Endodermal cell (in vitro differentiated cells): ENCODE measurements at regions not wholly inside any gene's neighbourhood (a gene's known extent, or its start where the extent isn't known, plus 50 kb on each side); places are given as distances from the start of the nearest gene placed in this dataset.

Source experiments
- DNase-seq: peaks from one replicate; pipeline ENCODE4 v3.0.0-alpha.2; 2017
- H3K27ac ChIP-seq: 2 replicates; pipeline ENCODE4 v1.5.1; 2013; ENCODE audit warnings: mild to moderate bottlenecking, low read depth, low read length, moderate library complexity
- H3K27me3 ChIP-seq: 2 replicates; pipeline ENCODE4 v1.6.1; 2013; ENCODE audit warnings: mild to moderate bottlenecking, low read length, moderate library complexity; ENCODE audit not compliant: insufficient read depth, control insufficient read depth, poor library complexity, severe bottlenecking
- H3K36me3 ChIP-seq: 2 replicates; pipeline ENCODE4 v1.7.0; 2013; ENCODE audit warnings: mild to moderate bottlenecking, low read length, moderate library complexity; ENCODE audit not compliant: control insufficient read depth, insufficient read depth
- H3K4me1 ChIP-seq: one replicate; pipeline ENCODE4 v1.7.0; 2013; ENCODE audit warnings: low read length; ENCODE audit not compliant: control insufficient read depth, insufficient read depth
- H3K4me3 ChIP-seq: 2 replicates; pipeline ENCODE4 v1.5.1; 2013; ENCODE audit warnings: mild to moderate bottlenecking, low read length, moderate library complexity
- H3K9ac ChIP-seq: 2 replicates; pipeline ENCODE4 v1.6.1; 2013; ENCODE audit warnings: mild to moderate bottlenecking, low read length, moderate library complexity; ENCODE audit not compliant: poor library complexity, severe bottlenecking; ENCODE audit errors: extremely low read depth
- H3K9me3 ChIP-seq: 2 replicates; pipeline ENCODE4 v1.6.1; 2013; ENCODE audit warnings: mild to moderate bottlenecking, low read length, moderate library complexity; ENCODE audit not compliant: control insufficient read depth
- H3K27ac Mint-ChIP-seq: 2 replicates; pipeline ENCODE4 v1.8.0; 2020; ENCODE audit warnings: mixed read lengths
- H3K27me3 Mint-ChIP-seq: 2 replicates; pipeline ENCODE4 v1.8.0; 2021; ENCODE audit warnings: mild to moderate bottlenecking, mixed read lengths; ENCODE audit not compliant: insufficient read depth
- H3K36me3 Mint-ChIP-seq: 2 replicates; pipeline ENCODE4 v1.8.0; 2020; ENCODE audit warnings: low read depth, mixed read lengths
- H3K4me1 Mint-ChIP-seq: 2 replicates; pipeline ENCODE4 v1.8.0; 2020; ENCODE audit warnings: mixed read lengths
- H3K4me3 Mint-ChIP-seq: 2 replicates; pipeline ENCODE4 v1.8.0; 2020; ENCODE audit warnings: mild to moderate bottlenecking, moderate library complexity, mixed read lengths
- H3K9me3 Mint-ChIP-seq: 2 replicates; pipeline ENCODE4 v1.8.0; 2020; ENCODE audit warnings: mild to moderate bottlenecking, mixed read lengths
- WGBS, 2 experiments: methylation state at CpG; one replicate each; pipeline versions ENCODE4 v1.1.5 to v1.1.7; 2013; ENCODE audit warnings: missing lambda C conversion rate in 2 of 2, mixed read lengths in 1 of 2; ENCODE audit not compliant: insufficient coverage in 1 of 2, insufficient read length in 1 of 2; 5-methylcytosine and 5-hydroxymethylcytosine counted together
- TF ChIP-seq, protein P1 (sequence below): fragments of 200-600 bp; sonication (generic); conservative IDR thresholded peaks from 2 replicates; pipeline ENCODE4 v1.5.0; 2021; ENCODE audit warnings: antibody characterized with exemption, mild to moderate bottlenecking

DNA sequence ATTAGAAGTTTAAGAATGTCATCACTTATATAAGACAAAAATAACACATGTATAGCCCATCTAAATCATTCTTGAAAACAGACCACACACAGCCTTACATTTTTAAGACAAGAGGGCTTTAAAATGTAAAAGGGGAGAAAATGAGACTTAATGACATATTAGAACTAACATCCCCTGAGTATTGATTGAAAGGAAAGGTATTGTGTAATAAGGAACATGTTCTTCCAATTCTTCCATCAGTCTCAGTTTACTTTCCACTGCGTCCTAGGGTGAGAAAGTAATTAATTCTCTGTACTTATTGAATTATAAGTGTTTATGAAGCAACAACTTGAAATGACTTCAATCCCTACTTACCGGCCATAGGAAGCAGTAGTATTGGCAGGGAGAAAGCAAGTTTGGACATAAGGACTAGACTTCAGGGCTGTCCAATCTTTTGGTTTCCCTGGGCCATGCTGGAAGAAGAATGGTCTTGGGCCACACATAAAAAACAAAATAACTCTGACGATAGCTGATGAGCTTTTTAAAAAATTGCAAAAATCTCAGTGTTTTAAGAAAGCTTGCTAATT is 202.7 kb upstream of the SPRY1 start:
- Mint-ChIP-seq H3K27ac (no peak overlapping the region), H3K36me3 (peaks cover 2% of the 10 kb centered on the region), H3K9me3 (no peaks in the 10 kb centered on the region), H3K27me3 (no peaks in the 10 kb centered on the region), H3K4me1 (no peaks in the 10 kb centered on the region), H3K4me3 (no peak overlapping the region)
- TF ChIP-seq, protein P1, sequence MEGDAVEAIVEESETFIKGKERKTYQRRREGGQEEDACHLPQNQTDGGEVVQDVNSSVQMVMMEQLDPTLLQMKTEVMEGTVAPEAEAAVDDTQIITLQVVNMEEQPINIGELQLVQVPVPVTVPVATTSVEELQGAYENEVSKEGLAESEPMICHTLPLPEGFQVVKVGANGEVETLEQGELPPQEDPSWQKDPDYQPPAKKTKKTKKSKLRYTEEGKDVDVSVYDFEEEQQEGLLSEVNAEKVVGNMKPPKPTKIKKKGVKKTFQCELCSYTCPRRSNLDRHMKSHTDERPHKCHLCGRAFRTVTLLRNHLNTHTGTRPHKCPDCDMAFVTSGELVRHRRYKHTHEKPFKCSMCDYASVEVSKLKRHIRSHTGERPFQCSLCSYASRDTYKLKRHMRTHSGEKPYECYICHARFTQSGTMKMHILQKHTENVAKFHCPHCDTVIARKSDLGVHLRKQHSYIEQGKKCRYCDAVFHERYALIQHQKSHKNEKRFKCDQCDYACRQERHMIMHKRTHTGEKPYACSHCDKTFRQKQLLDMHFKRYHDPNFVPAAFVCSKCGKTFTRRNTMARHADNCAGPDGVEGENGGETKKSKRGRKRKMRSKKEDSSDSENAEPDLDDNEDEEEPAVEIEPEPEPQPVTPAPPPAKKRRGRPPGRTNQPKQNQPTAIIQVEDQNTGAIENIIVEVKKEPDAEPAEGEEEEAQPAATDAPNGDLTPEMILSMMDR, result no peak
- H3K4me3 ChIP-seq, result no peak overlapping the region
- H3K9ac ChIP-seq, result no peak overlapping the region
- no peaks in the 10 kb centered on the region for H3K27me3 ChIP-seq
- no peak for DNase-seq
- WGBS, 2 experiments, result 93 to 100% methylated on average over 2 of the region's 3 CpGs
- H3K27ac ChIP-seq, result no peak overlapping the region
- no peaks in the 10 kb centered on the region for H3K36me3 ChIP-seq
- no peaks in the 10 kb centered on the region for H3K9me3 ChIP-seq
- no peaks in the 10 kb centered on the region for H3K4me1 ChIP-seq

DNA sequence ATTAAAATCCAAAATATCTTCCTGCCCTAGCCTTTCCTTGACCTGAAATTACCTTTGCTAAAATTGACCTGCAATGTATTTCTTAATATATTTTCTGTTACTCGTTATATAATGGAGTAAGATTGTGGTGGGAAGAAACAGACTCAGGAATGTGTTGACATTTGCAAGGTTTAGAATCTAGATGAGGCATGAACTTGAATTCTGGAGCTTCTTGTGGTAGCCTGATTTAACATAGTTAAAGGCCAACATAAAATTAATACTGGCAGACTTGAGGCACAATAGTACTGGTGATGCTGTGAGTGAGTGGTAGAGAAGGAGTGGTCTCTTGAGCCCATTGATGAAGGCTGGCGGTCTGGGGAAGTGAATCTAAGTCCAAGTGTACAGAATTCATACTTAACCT is 197.9 kb upstream of the SPRY1 start:
- no peaks in the 10 kb centered on the region for H3K27me3 ChIP-seq
- H3K36me3 ChIP-seq, result no peaks in the 10 kb centered on the region
- peaks cover 2% of the 10 kb centered on the region for H3K36me3 Mint-ChIP-seq
- H3K4me1 ChIP-seq, result no peaks in the 10 kb centered on the region
- no peak overlapping the region for H3K27ac Mint-ChIP-seq
- H3K27me3 Mint-ChIP-seq, result no peaks in the 10 kb centered on the region
- H3K4me1 Mint-ChIP-seq, result no peaks in the 10 kb centered on the region
- no peaks in the 10 kb centered on the region for H3K9me3 ChIP-seq
- H3K9me3 Mint-ChIP-seq, result no peaks in the 10 kb centered on the region
- TF ChIP-seq, protein P1, result no peak
- H3K4me3 Mint-ChIP-seq, result no peak overlapping the region
- no peak overlapping the region for H3K4me3 ChIP-seq
- H3K9ac ChIP-seq, result no peak overlapping the region
- H3K27ac ChIP-seq, result no peak overlapping the region
- no peak for DNase-seq
- 88 to 90% methylated on average over 1 to 2 of the region's 2 CpGs for WGBS, 2 experiments

DNA sequence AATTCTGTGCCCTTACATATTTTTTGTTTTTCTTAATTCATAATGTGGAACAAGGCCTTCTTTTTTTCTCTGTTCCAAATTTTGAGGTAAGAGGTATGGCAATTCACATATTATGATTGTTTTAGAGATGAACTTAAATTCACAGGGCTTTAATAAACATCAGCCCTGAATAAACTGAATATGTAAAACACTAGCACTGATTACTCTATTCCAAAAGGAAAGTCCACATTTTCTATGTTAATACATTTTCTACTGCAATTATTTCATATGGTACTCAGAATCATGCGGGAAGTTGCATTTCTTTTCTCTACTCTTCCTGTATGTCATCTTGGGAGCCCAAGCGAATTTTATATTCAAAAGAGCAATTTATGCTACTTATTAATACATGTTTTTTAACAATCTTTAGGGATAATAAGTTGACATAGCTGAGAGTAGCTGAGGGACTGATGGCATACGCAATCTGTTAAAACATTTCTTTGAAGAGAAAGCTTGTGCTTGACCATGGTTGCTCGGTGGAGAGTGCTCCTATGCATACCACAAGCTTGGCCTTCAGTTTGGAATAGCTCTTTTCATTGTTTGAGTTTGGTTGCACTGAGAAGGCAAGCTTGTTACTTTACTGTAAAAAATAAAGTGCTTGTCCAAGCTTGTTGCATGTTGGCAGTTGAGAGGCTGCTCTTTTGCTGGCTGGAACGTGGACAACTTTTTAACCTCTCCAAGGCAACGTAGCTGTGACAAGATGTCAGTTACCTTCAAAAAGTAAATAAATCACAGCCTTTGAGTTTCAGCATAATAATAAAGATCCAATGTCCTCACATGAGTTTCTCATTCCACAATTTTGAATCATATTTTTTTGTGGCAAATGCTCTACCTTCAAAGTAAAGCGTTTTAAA is 196.3 kb upstream of the SPRY1 start:
- no peaks in the 10 kb centered on the region for H3K27me3 ChIP-seq
- Mint-ChIP-seq H3K27me3 (no peaks in the 10 kb centered on the region), H3K27ac (no peak overlapping the region), H3K4me3 (no peak overlapping the region), H3K4me1 (no peaks in the 10 kb centered on the region), H3K36me3 (peaks cover 2% of the 10 kb centered on the region), H3K9me3 (no peaks in the 10 kb centered on the region)
- WGBS, 2 experiments, result 95 to 96% methylated on average over 3 to 7 of the region's 7 CpGs
- H3K4me1 ChIP-seq, result no peaks in the 10 kb centered on the region
- H3K9me3 ChIP-seq, result no peaks in the 10 kb centered on the region
- H3K27ac ChIP-seq, result no peak overlapping the region
- no peak overlapping the region for H3K4me3 ChIP-seq
- no peak overlapping the region for H3K9ac ChIP-seq
- TF ChIP-seq, protein P1, result no peak
- no peak for DNase-seq
- H3K36me3 ChIP-seq, result no peaks in the 10 kb centered on the region
